ENCODE measurements at regions not wholly inside any gene's neighbourhood (a gene's known extent, or its start where the extent isn't known, plus 50 kb on each side); places are given as distances from the start of the nearest gene placed in this dataset.
A peak's percentile ranks its signal among the peaks of the same experiment; 100 is the strongest.

GRCh38 chr1:172966844-172967540 lies 83.7 kb downstream of the TNFSF18 start:
- Histone ChIP-seq H3K27me3 (replicated peaks) (no peaks in the 10 kb centered on the region), H3K4me3 (ENCODE audit: low read depth, low read length) (no peak overlapping the region), H3K27ac (peak overlapping the region; percentile 79), H3K36me3 (replicated peaks) (no peaks in the 10 kb centered on the region)
- in situ Hi-C loops (cut with HindIII; ENCODE audit: low pct_ligation_motif_present, low sequenced_read_pairs) = no loop called here
- no peak for TF ChIP-seq CTCF (IDR thresholded peaks at IDR 0.05; ENCODE audit: low read depth, low read length, missing control alignments)
- no peak for DNase-seq

- Histone ChIP-seq H3K36me3 (replicated peaks) (no peaks in the 10 kb centered on the region), H3K4me3 (ENCODE audit: low read depth, low read length) (no peak overlapping the region), H3K27ac (peak overlapping the region; percentile 79), H3K27me3 (replicated peaks) (no peaks in the 10 kb centered on the region)
- in situ Hi-C loops (cut with HindIII; ENCODE audit: low pct_ligation_motif_present, low sequenced_read_pairs) = no loop called here
- no peak for TF ChIP-seq CTCF (IDR thresholded peaks at IDR 0.05; ENCODE audit: low read depth, low read length, missing control alignments)
- DNase-seq = no peak
Observed at GRCh38 chr1:172967936-172968335, 82.8 kb downstream of the TNFSF18 start.

- in situ Hi-C loops (cut with HindIII; ENCODE audit: low pct_ligation_motif_present, low sequenced_read_pairs) = no loop called here
- peak overlapping the region; percentile 65 for H3K27ac ChIP-seq
Observed at GRCh38 chr1:172969611-172970010, 81.1 kb downstream of the TNFSF18 start.

GRCh38 chr1:172970186-172970585 lies 80.6 kb downstream of the TNFSF18 start:
- Histone ChIP-seq H3K27ac (peak overlapping the region; percentile 65), H3K36me3 (replicated peaks) (no peaks in the 10 kb centered on the region), H3K4me3 (ENCODE audit: low read depth, low read length) (no peak overlapping the region), H3K27me3 (replicated peaks) (no peaks in the 10 kb centered on the region)
- in situ Hi-C loops (cut with HindIII; ENCODE audit: low pct_ligation_motif_present, low sequenced_read_pairs) = no loop called here
- no peak for TF ChIP-seq CTCF (IDR thresholded peaks at IDR 0.05; ENCODE audit: low read depth, low read length, missing control alignments)
- DNase-seq = no peak

More at GRCh38 chr1:172969611-172970010, 81.1 kb downstream of the TNFSF18 start:
- no peak for TF ChIP-seq CTCF (IDR thresholded peaks at IDR 0.05; ENCODE audit: low read depth, low read length, missing control alignments)
- Histone ChIP-seq H3K27me3 (replicated peaks) (no peaks in the 10 kb centered on the region), H3K36me3 (replicated peaks) (no peaks in the 10 kb centered on the region), H3K4me3 (ENCODE audit: low read depth, low read length) (no peak overlapping the region)
- peak; percentile 57 for DNase-seq

GRCh38 chr1:172971241-172971640 lies 79.5 kb downstream of the TNFSF18 start:
- TF ChIP-seq CTCF (IDR thresholded peaks at IDR 0.05; ENCODE audit: low read depth, low read length, missing control alignments) = no peak
- DNase-seq = no peak
- H3K36me3 ChIP-seq (replicated peaks) = no peaks in the 10 kb centered on the region
- no peak overlapping the region for H3K27ac ChIP-seq
- H3K4me3 ChIP-seq (ENCODE audit: low read depth, low read length) = no peak overlapping the region
- H3K27me3 ChIP-seq (replicated peaks) = no peaks in the 10 kb centered on the region
- in situ Hi-C loops (cut with HindIII; ENCODE audit: low pct_ligation_motif_present, low sequenced_read_pairs) = no loop called here

- Histone ChIP-seq H3K27ac (no peak overlapping the region), H3K4me3 (ENCODE audit: low read depth, low read length) (no peak overlapping the region), H3K36me3 (replicated peaks) (no peaks in the 10 kb centered on the region), H3K27me3 (replicated peaks) (no peaks in the 10 kb centered on the region)
- DNase-seq = no peak
- no peak for TF ChIP-seq CTCF (IDR thresholded peaks at IDR 0.05; ENCODE audit: low read depth, low read length, missing control alignments)
- in situ Hi-C loops (cut with HindIII; ENCODE audit: low pct_ligation_motif_present, low sequenced_read_pairs) = no loop called here
Observed at GRCh38 chr1:172972258-172972657, 78.5 kb downstream of the TNFSF18 start.
